Hepatocyte (in vitro differentiated cells): ENCODE measurements at regions not wholly inside any gene's neighbourhood (a gene's known extent, or its start where the extent isn't known, plus 50 kb on each side); places are given as distances from the start of the nearest gene placed in this dataset.

Experiments
- DNase-seq: peaks from one replicate; pipeline ENCODE4 v3.0.0-alpha.2; 2016; ENCODE audit warnings: low spot score
- H2AFZ ChIP-seq: fragments of 200-600 bp; sonication (generic); 2 replicates; pipeline ENCODE4 v1.6.0; 2016; ENCODE audit warnings: antibody characterized with exemption, mild to moderate bottlenecking
- H3K27ac ChIP-seq: fragments of 200-600 bp; sonication (generic); 2 replicates; pipeline ENCODE4 v1.5.1; 2016; ENCODE audit warnings: mild to moderate bottlenecking
- H3K27me3 ChIP-seq: fragments of 200-600 bp; sonication (generic); 2 replicates; pipeline ENCODE4 v1.6.1; 2016
- H3K36me3 ChIP-seq: fragments of 200-600 bp; sonication (generic); replicated peaks from 2 replicates; pipeline ENCODE4 v1.5.1; 2016; ENCODE audit warnings: low read depth; ENCODE audit not compliant: insufficient read depth
- H3K4me1 ChIP-seq: fragments of 200-600 bp; sonication (generic); 2 replicates; pipeline ENCODE4 v1.5.1; 2016; ENCODE audit warnings: mild to moderate bottlenecking, moderate library complexity; ENCODE audit not compliant: insufficient read depth
- H3K4me2 ChIP-seq: fragments of 200-600 bp; sonication (generic); 2 replicates; pipeline ENCODE4 v1.6.0; 2016
- H3K4me3 ChIP-seq: fragments of 200-600 bp; sonication (generic); 2 replicates; pipeline ENCODE4 v1.5.1; 2016; ENCODE audit warnings: mild to moderate bottlenecking
- H3K79me2 ChIP-seq: fragments of 200-600 bp; sonication (generic); 2 replicates; pipeline ENCODE4 v1.6.0; 2017; ENCODE audit warnings: mild to moderate bottlenecking
- H3K9me2 ChIP-seq: fragments of 200-600 bp; sonication (generic); replicated peaks from 2 replicates; pipeline ENCODE4 v1.6.0; 2017; ENCODE audit warnings: mild to moderate bottlenecking; ENCODE audit not compliant: insufficient read depth
- H3K9me3 ChIP-seq: fragments of 200-600 bp; sonication (generic); 2 replicates; pipeline ENCODE4 v1.5.1; 2016; ENCODE audit warnings: low read depth, mild to moderate bottlenecking
- H4K20me1 ChIP-seq: fragments of 200-600 bp; sonication (generic); 2 replicates; pipeline ENCODE4 v1.6.0; 2016; ENCODE audit warnings: mild to moderate bottlenecking; ENCODE audit not compliant: insufficient read depth, poor library complexity, severe bottlenecking
- EZH2 ChIP-seq: fragments of 200-600 bp; sonication (generic); IDR thresholded peaks from 2 replicates; pipeline ENCODE4 v1.6.1; 2016; ENCODE audit warnings: antibody characterized with exemption, mild to moderate bottlenecking, borderline replicate concordance
- EZH2phosphoT487 ChIP-seq: fragments of 200-600 bp; sonication (generic); IDR thresholded peaks from one replicate; pipeline ENCODE4 v1.6.1; 2018; ENCODE audit warnings: antibody characterized with exemption, mild to moderate bottlenecking, low read depth, moderate library complexity; ENCODE audit not compliant: unreplicated experiment, severe bottlenecking
- WGBS: methylation state at CpG from one replicate; pipeline ENCODE4 v1.1.6; 2016; ENCODE audit warnings: low lambda C conversion rate; ENCODE audit errors: missing lambda C conversion rate; 5-methylcytosine and 5-hydroxymethylcytosine counted together
- TF ChIP-seq, protein P1 (sequence below): fragments of 200-600 bp; sonication (generic); IDR thresholded peaks from 2 replicates; pipeline ENCODE4 v1.5.1; 2016; ENCODE audit warnings: antibody characterized with exemption, mild to moderate bottlenecking; ENCODE audit not compliant: poor library complexity

DNA sequence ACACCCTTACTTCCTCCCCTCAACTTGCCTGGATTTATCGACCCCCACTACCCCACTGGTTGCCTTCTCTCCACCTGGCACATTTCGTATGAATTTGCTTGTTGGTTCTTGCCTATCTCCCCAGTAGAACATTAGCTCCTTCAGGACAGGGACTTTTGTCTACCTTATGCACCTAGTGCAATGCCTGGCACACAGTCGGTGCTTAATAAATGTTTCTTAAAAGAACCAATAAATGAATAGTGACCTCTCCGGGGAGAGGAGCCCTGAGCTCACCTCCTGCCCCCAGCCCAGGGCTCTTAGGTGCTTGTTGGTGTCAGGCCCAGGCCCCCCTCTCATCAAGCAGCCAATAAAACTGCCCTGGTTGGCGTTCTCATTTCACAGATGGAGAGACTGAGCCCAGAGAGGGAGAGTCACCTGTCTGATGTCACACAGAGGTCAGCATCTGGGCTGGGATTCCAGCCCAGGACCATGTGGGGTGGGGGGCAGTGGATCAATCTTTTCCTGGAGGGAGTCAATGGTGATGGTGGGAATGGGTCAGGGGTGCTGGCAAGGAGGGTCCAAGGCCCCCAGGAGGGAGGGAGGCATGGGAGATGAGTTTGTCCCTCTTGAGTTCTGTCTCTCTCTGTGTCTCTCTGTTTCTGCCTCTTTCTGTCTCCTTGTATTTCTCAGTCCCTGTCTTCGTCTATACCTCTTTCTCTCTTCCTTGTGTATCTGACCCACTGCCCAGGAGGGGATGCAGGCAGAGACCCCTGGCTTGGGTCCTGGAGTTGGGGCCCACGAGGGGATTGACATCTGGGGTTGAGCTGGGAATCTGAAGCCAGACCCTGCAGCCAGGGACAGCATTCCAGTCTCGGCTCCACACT lies 89.6 kb downstream of the CEBPB start:
- H3K27ac ChIP-seq = no peak overlapping the region
- TF ChIP-seq EZH2phosphoT487 (no peak), EZH2 (no peak)
- TF ChIP-seq, protein P1, sequence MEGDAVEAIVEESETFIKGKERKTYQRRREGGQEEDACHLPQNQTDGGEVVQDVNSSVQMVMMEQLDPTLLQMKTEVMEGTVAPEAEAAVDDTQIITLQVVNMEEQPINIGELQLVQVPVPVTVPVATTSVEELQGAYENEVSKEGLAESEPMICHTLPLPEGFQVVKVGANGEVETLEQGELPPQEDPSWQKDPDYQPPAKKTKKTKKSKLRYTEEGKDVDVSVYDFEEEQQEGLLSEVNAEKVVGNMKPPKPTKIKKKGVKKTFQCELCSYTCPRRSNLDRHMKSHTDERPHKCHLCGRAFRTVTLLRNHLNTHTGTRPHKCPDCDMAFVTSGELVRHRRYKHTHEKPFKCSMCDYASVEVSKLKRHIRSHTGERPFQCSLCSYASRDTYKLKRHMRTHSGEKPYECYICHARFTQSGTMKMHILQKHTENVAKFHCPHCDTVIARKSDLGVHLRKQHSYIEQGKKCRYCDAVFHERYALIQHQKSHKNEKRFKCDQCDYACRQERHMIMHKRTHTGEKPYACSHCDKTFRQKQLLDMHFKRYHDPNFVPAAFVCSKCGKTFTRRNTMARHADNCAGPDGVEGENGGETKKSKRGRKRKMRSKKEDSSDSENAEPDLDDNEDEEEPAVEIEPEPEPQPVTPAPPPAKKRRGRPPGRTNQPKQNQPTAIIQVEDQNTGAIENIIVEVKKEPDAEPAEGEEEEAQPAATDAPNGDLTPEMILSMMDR = no peak
- no peaks in the 10 kb centered on the region for H3K27me3 ChIP-seq
- no peak overlapping the region for H2AFZ ChIP-seq
- no peaks in the 10 kb centered on the region for H3K9me2 ChIP-seq
- H3K36me3 ChIP-seq = no peaks in the 10 kb centered on the region
- no peaks in the 10 kb centered on the region for H3K79me2 ChIP-seq
- DNase-seq = no peak
- no peaks in the 10 kb centered on the region for H4K20me1 ChIP-seq
- peaks cover 22% of the 10 kb centered on the region for H3K4me1 ChIP-seq
- 84% methylated on average over 8 of the region's 8 CpGs for WGBS
- H3K9me3 ChIP-seq = no peaks in the 10 kb centered on the region
- H3K4me2 ChIP-seq = no peak overlapping the region
- no peak overlapping the region for H3K4me3 ChIP-seq

DNA sequence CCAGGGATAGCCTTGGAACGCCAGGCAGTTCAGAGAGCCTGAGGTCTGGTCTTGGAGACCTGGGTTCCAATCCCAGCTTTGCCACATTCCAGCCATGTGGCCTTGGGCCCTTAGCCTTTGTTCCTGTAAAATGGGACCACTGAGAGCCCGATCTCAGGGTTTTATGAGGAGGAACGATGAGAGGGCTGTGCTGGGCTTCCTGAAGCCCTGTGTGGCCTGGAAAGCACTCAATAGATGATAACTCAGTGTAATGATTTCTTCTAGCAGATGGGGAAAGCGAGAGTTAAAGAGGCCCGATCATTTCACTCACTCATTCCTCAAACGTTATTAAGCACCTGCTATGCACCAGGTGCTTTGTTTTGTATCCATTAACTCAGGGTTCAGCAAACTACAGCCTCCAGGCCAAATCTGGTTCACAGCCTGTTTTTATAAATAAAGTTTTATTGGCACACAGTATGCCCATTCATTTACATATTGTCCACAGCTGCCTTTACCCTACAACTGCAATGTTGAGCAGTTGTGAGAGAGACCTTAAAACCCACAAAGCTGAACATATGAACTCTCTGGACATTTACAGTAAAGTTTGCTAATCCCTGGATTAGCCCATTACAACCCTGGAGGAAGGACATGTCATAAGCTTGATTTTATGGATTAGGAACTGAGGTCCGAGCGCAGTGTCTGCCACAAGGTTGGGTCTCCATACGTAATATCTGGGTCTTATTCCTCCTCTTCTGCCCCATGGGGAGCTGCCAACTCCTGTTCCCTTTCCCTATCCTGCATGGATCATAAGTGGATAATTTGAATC lies 90.4 kb downstream of the CEBPB start:
- TF ChIP-seq EZH2phosphoT487 = no peak
- TF ChIP-seq, protein P1 = no peak
- TF ChIP-seq EZH2 = no peak

DNA sequence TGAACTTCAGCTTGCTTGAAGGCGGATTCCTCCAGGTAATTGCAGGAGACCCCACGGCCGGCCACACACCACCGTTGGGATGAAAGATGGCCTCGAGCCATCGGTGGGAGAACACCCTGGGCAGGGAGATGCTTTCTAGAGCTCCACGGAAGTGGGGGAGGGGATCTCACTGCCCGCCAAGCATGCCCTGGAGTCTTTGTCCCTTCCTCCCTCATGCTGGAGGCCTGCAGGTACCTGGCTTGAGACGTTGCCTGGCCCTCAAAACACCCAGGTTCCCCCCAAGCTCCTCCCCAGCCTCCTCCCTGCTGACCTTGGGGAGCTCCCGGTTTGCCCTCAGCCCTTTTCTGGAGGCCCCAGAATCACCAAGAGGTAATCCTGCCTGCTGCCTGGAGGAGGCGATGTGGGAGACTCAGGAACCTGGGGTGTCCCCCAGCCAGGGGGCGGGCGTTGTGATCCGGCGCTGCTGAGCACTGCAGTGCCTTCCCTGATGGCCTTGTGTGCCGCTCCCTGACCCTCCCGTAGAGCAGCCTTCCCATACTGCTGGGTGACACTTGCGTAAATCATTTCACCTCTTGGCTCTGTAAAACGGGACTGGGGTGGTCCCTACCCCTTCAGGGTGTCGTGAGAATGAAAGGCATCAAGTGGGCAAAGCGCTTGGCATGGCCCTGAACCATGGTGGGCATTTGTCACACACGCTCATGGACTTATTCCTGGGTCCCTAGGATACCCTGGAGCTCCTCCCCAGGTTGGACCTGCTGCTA lies 91.4 kb downstream of the CEBPB start:
- TF ChIP-seq EZH2phosphoT487 = no peak
- TF ChIP-seq, protein P1 = peak; percentile 7
- Histone ChIP-seq H3K79me2 (no peaks in the 10 kb centered on the region), H3K27ac (no peak overlapping the region), H3K27me3 (no peaks in the 10 kb centered on the region), H3K4me2 (no peak overlapping the region), H3K4me1 (peaks cover 39% of the 10 kb centered on the region), H2AFZ (no peak overlapping the region), H3K4me3 (no peak overlapping the region), H3K9me2 (no peaks in the 10 kb centered on the region), H4K20me1 (no peaks in the 10 kb centered on the region), H3K9me3 (no peaks in the 10 kb centered on the region), H3K36me3 (no peaks in the 10 kb centered on the region)
- 81% methylated on average over 22 of the region's 22 CpGs for WGBS
- DNase-seq = no peak

More for the DNA sequence above, 90.4 kb downstream of the CEBPB start:
- Histone ChIP-seq H3K27ac (no peak overlapping the region), H3K9me3 (no peaks in the 10 kb centered on the region), H2AFZ (no peak overlapping the region), H3K4me1 (peaks cover 30% of the 10 kb centered on the region), H3K4me3 (no peak overlapping the region), H3K4me2 (no peak overlapping the region), H3K36me3 (no peaks in the 10 kb centered on the region), H3K9me2 (no peaks in the 10 kb centered on the region), H4K20me1 (no peaks in the 10 kb centered on the region), H3K27me3 (no peaks in the 10 kb centered on the region), H3K79me2 (no peaks in the 10 kb centered on the region)
- 85% methylated on average over 9 of the region's 9 CpGs for WGBS
- DNase-seq = no peak
